ENCODE measurements at regions not wholly inside any gene's neighbourhood (a gene's known extent, or its start where the extent isn't known, plus 50 kb on each side); places are given as distances from the start of the nearest gene placed in this dataset.

DNA sequence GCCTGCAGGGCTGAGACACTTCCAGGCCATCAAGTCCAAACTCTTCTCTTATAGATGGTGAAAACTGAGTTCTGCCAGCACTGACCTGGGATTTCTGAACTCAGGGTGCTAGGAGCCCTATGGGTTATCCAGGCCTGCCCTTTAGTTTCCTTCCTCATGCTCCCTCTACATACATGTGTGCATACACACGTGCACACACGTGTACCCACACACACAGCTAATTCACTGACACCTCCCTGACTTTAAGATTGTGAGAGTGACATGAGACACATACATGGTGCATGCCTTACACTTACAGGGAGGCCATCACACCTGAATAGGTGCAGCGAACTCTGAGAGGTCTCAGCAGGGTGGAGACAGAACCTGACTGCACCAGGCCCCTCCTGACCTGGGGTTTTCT lies 267.4 kb downstream of the CYP26B1 start:
- Histone ChIP-seq H3K9me2 (ENCODE audit: insufficient read depth, low read length) (no peaks in the 10 kb centered on the region), H3K4me3 (ENCODE audit: low read length) (no peak overlapping the region), H3K79me2 (replicated peaks; ENCODE audit: insufficient read depth, low read length) (no peaks in the 10 kb centered on the region), H4K20me1 (ENCODE audit: insufficient read depth) (no peaks in the 10 kb centered on the region), H3K4me2 (ENCODE audit: low read length) (no peak overlapping the region), H3F3A (ENCODE audit: insufficient read depth, low read length, poor library complexity, severe bottlenecking) (no peaks in the 10 kb centered on the region), H3K9me3 (ENCODE audit: low read length) (no peaks in the 10 kb centered on the region), H3K27ac (ENCODE audit: low read length) (no peak overlapping the region), H3K9ac (ENCODE audit: low read length) (no peak overlapping the region), H2AFZ (ENCODE audit: low read depth, low read length) (no peak overlapping the region), H3K36me3 (ENCODE audit: insufficient read depth, low read length) (no peaks in the 10 kb centered on the region), H3K27me3 (ENCODE audit: insufficient read depth, low read depth, low read length) (no peaks in the 10 kb centered on the region)
- TF ChIP-seq POLR2AphosphoS5 (IDR thresholded peaks at IDR 0.05) (no peak), REST (IDR thresholded peaks at IDR 0.05; ENCODE audit: borderline replicate concordance) (no peak), TAF1 (IDR thresholded peaks at IDR 0.05; ENCODE audit: low read depth) (no peak), SMC3 (conservative IDR thresholded peaks at IDR 0.05; ENCODE audit: poor library complexity) (no peak), MXI1 (conservative IDR thresholded peaks at IDR 0.05; ENCODE audit: poor library complexity, severe bottlenecking) (no peak)

DNA sequence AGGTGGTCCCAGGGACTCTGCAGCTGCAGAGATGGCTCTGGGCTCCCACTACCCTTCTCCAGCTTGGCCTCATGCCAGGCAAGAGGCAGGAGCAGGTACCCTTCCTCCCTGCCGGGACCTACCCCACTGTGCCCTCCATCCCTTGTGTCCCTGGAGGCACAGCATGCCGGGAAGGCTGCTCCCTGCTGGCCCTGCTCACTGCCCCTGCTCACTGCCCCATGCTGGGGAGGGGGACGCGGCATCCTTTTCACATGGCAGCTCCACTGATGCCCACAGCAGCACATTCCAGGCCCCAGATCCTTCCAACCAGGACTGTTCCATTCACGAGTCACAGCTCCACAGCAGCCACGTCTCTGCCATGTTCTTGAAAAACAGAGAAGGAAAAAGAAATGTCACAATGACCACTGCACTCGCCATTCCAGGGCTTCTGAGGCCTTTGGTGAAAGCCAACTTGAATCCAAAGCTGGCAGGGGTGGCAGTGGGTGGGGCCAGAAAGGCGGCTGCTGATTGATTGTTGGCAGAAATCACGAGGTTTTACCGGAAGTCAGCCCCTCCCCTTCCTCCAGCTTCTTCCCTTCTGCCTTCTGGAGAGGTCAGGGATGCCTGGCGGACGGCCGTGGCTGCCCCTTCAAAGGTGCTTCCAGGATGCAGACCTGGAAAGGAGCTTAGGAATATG lies 268.0 kb downstream of the CYP26B1 start:
- Histone ChIP-seq H2AFZ (ENCODE audit: low read depth, low read length) (no peak overlapping the region), H3K79me2 (replicated peaks; ENCODE audit: insufficient read depth, low read length) (no peaks in the 10 kb centered on the region), H3K27ac (ENCODE audit: low read length) (no peak overlapping the region), H3K27me3 (ENCODE audit: insufficient read depth, low read depth, low read length) (no peaks in the 10 kb centered on the region), H3K4me3 (ENCODE audit: low read length) (no peak overlapping the region), H3K9me3 (ENCODE audit: low read length) (no peaks in the 10 kb centered on the region), H3K36me3 (ENCODE audit: insufficient read depth, low read length) (no peaks in the 10 kb centered on the region), H3F3A (ENCODE audit: insufficient read depth, low read length, poor library complexity, severe bottlenecking) (no peaks in the 10 kb centered on the region), H4K20me1 (ENCODE audit: insufficient read depth) (no peaks in the 10 kb centered on the region), H3K4me2 (ENCODE audit: low read length) (no peak overlapping the region), H3K9ac (ENCODE audit: low read length) (no peak overlapping the region), H3K9me2 (ENCODE audit: insufficient read depth, low read length) (no peaks in the 10 kb centered on the region)
- TF ChIP-seq POLR2AphosphoS5 (IDR thresholded peaks at IDR 0.05) (no peak), SMC3 (conservative IDR thresholded peaks at IDR 0.05; ENCODE audit: poor library complexity) (no peak), CTCF (IDR thresholded peaks at IDR 0.05; ENCODE audit: poor library complexity, severe bottlenecking) (no peak), REST (IDR thresholded peaks at IDR 0.05; ENCODE audit: borderline replicate concordance) (no peak), MXI1 (conservative IDR thresholded peaks at IDR 0.05; ENCODE audit: poor library complexity, severe bottlenecking) (no peak), EP300 (conservative IDR thresholded peaks at IDR 0.05; ENCODE audit: poor library complexity, severe bottlenecking) (no peak), TAF1 (IDR thresholded peaks at IDR 0.05; ENCODE audit: low read depth) (no peak), EZH2 (IDR thresholded peaks at IDR 0.05; ENCODE audit: borderline replicate concordance, insufficient read depth, low read length, poor library complexity, severe bottlenecking) (no peak), RAD21 (conservative IDR thresholded peaks at IDR 0.05) (no peak)

Measured in neural cell (in vitro differentiated cells).